Tibial artery (tissue), 4 donors: ENCODE measurements at regions not wholly inside any gene's neighbourhood (a gene's known extent, or its start where the extent isn't known, plus 50 kb on each side); places are given as distances from the start of the nearest gene placed in this dataset.

Experiments used
- DNase-seq, 2 donors: peaks; one replicate each; pipeline ENCODE4 v3.0.0-alpha.2; 2019
- H3K27ac ChIP-seq, 2 donors: fragments of 200-600 bp; sonication (generic) in 1 of 2; 1 replicate in 1 of 2; 2 replicates in 1 of 2; pipeline ENCODE4 v1.5.1; 2018 to 2019; ENCODE audit warnings: mild to moderate bottlenecking in 1 of 2
- H3K27me3 ChIP-seq, 2 donors: fragments of 200-600 bp; sonication (generic) in 1 of 2; one replicate each; pipeline versions ENCODE4 v1.5.1 to v1.6.0; 2016 to 2019
- H3K36me3 ChIP-seq, 3 donors: fragments of 200-600 bp; sonication (generic) in 2 of 3; one replicate each; pipeline ENCODE4 v1.5.1; 2016 to 2019; ENCODE audit warnings: mild to moderate bottlenecking in 2 of 3
- H3K4me1 ChIP-seq, 4 donors: fragments of 200-600 bp; sonication (generic) in 2 of 4; 1 replicate in 3 of 4; 2 replicates in 1 of 4; pipeline ENCODE4 v1.5.1; 2016 to 2019
- H3K4me3 ChIP-seq, 2 donors: fragments of 200-600 bp; sonication (generic) in 1 of 2; 1 replicate in 1 of 2; 2 replicates in 1 of 2; pipeline ENCODE4 v1.5.1; 2018 to 2019; ENCODE audit warnings: mild to moderate bottlenecking in 2 of 2
- H3K9me3 ChIP-seq, 3 donors: fragments of 200-600 bp; sonication (generic) in 1 of 3; one replicate each; pipeline ENCODE4 v1.5.1; 2016 to 2019
- CTCF ChIP-seq, 2 experiments: fragments of 200-600 bp in 1 of 2; fragments of 450-650 bp in 1 of 2; IDR thresholded peaks; one replicate each; pipeline ENCODE4 v1.5.1; 2017 to 2019; ENCODE audit warnings: antibody characterized with exemption in 2 of 2, mild to moderate bottlenecking in 1 of 2, moderate library complexity in 1 of 2
- intact Hi-C: fragments of 100-400 bp; cut with DNase I; formaldehyde crosslinking; loops from one replicate; pipeline ENCODE4 v1.15.0; 2023; ENCODE audit warnings: low total_unique reads

- Histone ChIP-seq H3K9me3 (no peaks in the 10 kb centered on the region), H3K27me3 (no peaks in the 10 kb centered on the region), H3K4me3 (no peak overlapping the region), H3K27ac (no peak overlapping the region), H3K4me1 (peaks cover 0 to 7% (median 0%) of the 10 kb centered on the region in 4 donors), H3K36me3 (no peaks in the 10 kb centered on the region)
- no peak for DNase-seq
- intact Hi-C loops = no loop called here
- TF ChIP-seq CTCF (IDR thresholded peaks at IDR 0.05) = no peak
Observed at GRCh38 chr10:35890676-35891495, 248.8 kb upstream of the FZD8 start.

GRCh38 chr10:35889971-35890675 is 248.0 kb upstream of the FZD8 start:
- H3K36me3 ChIP-seq = no peaks in the 10 kb centered on the region
- no peaks in the 10 kb centered on the region for H3K27me3 ChIP-seq
- no peak overlapping the region for H3K4me3 ChIP-seq
- H3K4me1 ChIP-seq = no peaks in the 10 kb centered on the region
- no peak overlapping the region for H3K27ac ChIP-seq
- no peak for TF ChIP-seq CTCF (IDR thresholded peaks at IDR 0.05)
- no peaks in the 10 kb centered on the region for H3K9me3 ChIP-seq
- intact Hi-C loops = no loop called here
- no peak for DNase-seq

GRCh38 chr10:35889226-35889625 is 247.1 kb upstream of the FZD8 start:
- no peak overlapping the region for H3K27ac ChIP-seq
- no peaks in the 10 kb centered on the region for H3K36me3 ChIP-seq
- no peaks in the 10 kb centered on the region for H3K27me3 ChIP-seq
- no peaks in the 10 kb centered on the region for H3K4me1 ChIP-seq
- no peak for TF ChIP-seq CTCF (IDR thresholded peaks at IDR 0.05)
- H3K4me3 ChIP-seq = no peak overlapping the region
- no peaks in the 10 kb centered on the region for H3K9me3 ChIP-seq
- no peak for DNase-seq
- intact Hi-C loops = no loop called here

GRCh38 chr10:35888400-35888799 is 246.3 kb upstream of the FZD8 start:
- no peaks in the 10 kb centered on the region for H3K4me1 ChIP-seq
- intact Hi-C loops = no loop called here
- H3K9me3 ChIP-seq = no peaks in the 10 kb centered on the region
- TF ChIP-seq CTCF (IDR thresholded peaks at IDR 0.05) = no peak
- no peaks in the 10 kb centered on the region for H3K27me3 ChIP-seq
- no peaks in the 10 kb centered on the region for H3K36me3 ChIP-seq
- H3K27ac ChIP-seq = no peak overlapping the region
- no peak for DNase-seq
- no peak overlapping the region for H3K4me3 ChIP-seq

- TF ChIP-seq CTCF (IDR thresholded peaks at IDR 0.05) = no peak
- no peaks in the 10 kb centered on the region for H3K4me1 ChIP-seq
- no peaks in the 10 kb centered on the region for H3K27me3 ChIP-seq
- intact Hi-C loops = no loop called here
- H3K9me3 ChIP-seq = no peaks in the 10 kb centered on the region
- no peaks in the 10 kb centered on the region for H3K36me3 ChIP-seq
- no peak for DNase-seq
- H3K27ac ChIP-seq = no peak overlapping the region
- no peak overlapping the region for H3K4me3 ChIP-seq
Observed at GRCh38 chr10:35887685-35888084, 245.6 kb upstream of the FZD8 start.
